ENCODE measurements at regions not wholly inside any gene's neighbourhood (a gene's known extent, or its start where the extent isn't known, plus 50 kb on each side); places are given as distances from the start of the nearest gene placed in this dataset.

DNA sequence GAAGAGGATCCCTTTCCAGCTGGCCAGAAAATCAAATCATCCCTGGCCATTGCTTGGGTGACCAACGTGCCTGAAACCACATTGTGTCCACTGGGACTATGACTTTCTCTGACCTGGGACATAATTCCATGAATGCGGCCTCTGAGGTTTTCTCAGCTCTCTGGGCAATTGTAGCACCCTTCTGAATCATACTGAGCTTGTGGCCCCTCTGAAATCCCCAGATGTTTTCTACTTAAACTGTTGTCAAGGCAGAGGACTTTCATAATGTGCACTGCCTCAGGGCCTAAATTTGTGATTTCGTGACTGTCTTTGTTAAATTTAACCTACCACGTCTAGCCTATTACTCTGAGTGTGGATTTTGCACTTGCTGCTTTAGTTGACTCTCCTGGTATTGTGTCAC is 321.1 kb upstream of the PLET1 start:
- FAIRE-seq = no peak
- ATAC-seq = no peak

More for the DNA sequence above, 321.1 kb upstream of the PLET1 start:
- TF ChIP-seq ZSCAN20 (CRISPR knock-in tag; IDR thresholded peaks at IDR 0.05; ENCODE audit: borderline replicate concordance) = no peak
- TF ChIP-seq, protein P1, sequence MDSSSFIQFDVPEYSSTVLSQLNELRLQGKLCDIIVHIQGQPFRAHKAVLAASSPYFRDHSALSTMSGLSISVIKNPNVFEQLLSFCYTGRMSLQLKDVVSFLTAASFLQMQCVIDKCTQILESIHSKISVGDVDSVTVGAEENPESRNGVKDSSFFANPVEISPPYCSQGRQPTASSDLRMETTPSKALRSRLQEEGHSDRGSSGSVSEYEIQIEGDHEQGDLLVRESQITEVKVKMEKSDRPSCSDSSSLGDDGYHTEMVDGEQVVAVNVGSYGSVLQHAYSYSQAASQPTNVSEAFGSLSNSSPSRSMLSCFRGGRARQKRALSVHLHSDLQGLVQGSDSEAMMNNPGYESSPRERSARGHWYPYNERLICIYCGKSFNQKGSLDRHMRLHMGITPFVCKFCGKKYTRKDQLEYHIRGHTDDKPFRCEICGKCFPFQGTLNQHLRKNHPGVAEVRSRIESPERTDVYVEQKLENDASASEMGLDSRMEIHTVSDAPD (CRISPR knock-in tag; IDR thresholded peaks at IDR 0.05) = no peak
- TF ChIP-seq, protein P2, sequence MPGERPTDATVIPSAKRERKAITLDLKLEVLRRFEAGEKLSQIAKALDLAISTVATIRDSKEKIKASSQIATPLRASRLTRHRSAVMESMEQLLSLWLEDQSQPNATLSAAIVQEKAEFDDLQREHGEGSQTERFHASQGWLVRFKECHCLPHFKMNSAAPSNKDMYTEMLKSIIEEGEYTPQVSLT (CRISPR knock-in tag; IDR thresholded peaks at IDR 0.05; ENCODE audit: borderline replicate concordance, low read depth) = no peak
- no peak for TF ChIP-seq SRY (CRISPR knock-in tag; IDR thresholded peaks at IDR 0.05)
- TF ChIP-seq KMT2B (CRISPR knock-in tag; IDR thresholded peaks at IDR 0.05) = no peak
- no peak for TF ChIP-seq NR2F6 (IDR thresholded peaks at IDR 0.05)
- TF ChIP-seq NR2F6 (CRISPR knock-in tag; IDR thresholded peaks at IDR 0.05) = no peak
- no peak for TF ChIP-seq MBD4 (IDR thresholded peaks at IDR 0.05; ENCODE audit: borderline replicate concordance, low read length)
- TF ChIP-seq KAT8 (CRISPR knock-in tag; IDR thresholded peaks at IDR 0.05) = no peak
- TF ChIP-seq GFI1 (CRISPR knock-in tag; IDR thresholded peaks at IDR 0.05; ENCODE audit: borderline replicate concordance) = no peak
- no peak for TF ChIP-seq PLRG1 (conservative IDR thresholded peaks at IDR 0.05)
- TF ChIP-seq, protein P3, sequence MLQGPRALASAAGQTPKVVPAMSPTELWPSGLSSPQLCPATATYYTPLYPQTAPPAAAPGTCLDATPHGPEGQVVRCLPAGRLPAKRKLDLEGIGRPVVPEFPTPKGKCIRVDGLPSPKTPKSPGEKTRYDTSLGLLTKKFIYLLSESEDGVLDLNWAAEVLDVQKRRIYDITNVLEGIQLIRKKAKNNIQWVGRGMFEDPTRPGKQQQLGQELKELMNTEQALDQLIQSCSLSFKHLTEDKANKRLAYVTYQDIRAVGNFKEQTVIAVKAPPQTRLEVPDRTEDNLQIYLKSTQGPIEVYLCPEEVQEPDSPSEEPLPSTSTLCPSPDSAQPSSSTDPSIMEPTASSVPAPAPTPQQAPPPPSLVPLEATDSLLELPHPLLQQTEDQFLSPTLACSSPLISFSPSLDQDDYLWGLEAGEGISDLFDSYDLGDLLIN (CRISPR knock-in tag; IDR thresholded peaks at IDR 0.05; ENCODE audit: borderline replicate concordance) = no peak
- TF ChIP-seq ZBTB3 (CRISPR knock-in tag; IDR thresholded peaks at IDR 0.05; ENCODE audit: borderline replicate concordance, low read depth) = no peak
- TF ChIP-seq, protein P4, sequence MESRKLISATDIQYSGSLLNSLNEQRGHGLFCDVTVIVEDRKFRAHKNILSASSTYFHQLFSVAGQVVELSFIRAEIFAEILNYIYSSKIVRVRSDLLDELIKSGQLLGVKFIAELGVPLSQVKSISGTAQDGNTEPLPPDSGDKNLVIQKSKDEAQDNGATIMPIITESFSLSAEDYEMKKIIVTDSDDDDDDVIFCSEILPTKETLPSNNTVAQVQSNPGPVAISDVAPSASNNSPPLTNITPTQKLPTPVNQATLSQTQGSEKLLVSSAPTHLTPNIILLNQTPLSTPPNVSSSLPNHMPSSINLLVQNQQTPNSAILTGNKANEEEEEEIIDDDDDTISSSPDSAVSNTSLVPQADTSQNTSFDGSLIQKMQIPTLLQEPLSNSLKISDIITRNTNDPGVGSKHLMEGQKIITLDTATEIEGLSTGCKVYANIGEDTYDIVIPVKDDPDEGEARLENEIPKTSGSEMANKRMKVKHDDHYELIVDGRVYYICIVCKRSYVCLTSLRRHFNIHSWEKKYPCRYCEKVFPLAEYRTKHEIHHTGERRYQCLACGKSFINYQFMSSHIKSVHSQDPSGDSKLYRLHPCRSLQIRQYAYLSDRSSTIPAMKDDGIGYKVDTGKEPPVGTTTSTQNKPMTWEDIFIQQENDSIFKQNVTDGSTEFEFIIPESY (CRISPR knock-in tag; IDR thresholded peaks at IDR 0.05) = no peak
- no peak for TF ChIP-seq ZNF446 (CRISPR knock-in tag; IDR thresholded peaks at IDR 0.05)
- no peak for TF ChIP-seq ZNF749 (CRISPR knock-in tag; IDR thresholded peaks at IDR 0.05; ENCODE audit: borderline replicate concordance)
- TF ChIP-seq, protein P5, sequence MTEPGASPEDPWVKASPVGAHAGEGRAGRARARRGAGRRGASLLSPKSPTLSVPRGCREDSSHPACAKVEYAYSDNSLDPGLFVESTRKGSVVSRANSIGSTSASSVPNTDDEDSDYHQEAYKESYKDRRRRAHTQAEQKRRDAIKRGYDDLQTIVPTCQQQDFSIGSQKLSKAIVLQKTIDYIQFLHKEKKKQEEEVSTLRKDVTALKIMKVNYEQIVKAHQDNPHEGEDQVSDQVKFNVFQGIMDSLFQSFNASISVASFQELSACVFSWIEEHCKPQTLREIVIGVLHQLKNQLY (CRISPR knock-in tag; IDR thresholded peaks at IDR 0.05) = no peak
- no peak for TF ChIP-seq ZFAT (CRISPR knock-in tag; conservative IDR thresholded peaks at IDR 0.05)
- no peak for TF ChIP-seq SRSF4 (IDR thresholded peaks at IDR 0.05; ENCODE audit: low read depth, low read length, poor library complexity, severe bottlenecking)
- TF ChIP-seq EED (CRISPR knock-in tag; IDR thresholded peaks at IDR 0.05) = no peak
- TF ChIP-seq, protein P6, sequence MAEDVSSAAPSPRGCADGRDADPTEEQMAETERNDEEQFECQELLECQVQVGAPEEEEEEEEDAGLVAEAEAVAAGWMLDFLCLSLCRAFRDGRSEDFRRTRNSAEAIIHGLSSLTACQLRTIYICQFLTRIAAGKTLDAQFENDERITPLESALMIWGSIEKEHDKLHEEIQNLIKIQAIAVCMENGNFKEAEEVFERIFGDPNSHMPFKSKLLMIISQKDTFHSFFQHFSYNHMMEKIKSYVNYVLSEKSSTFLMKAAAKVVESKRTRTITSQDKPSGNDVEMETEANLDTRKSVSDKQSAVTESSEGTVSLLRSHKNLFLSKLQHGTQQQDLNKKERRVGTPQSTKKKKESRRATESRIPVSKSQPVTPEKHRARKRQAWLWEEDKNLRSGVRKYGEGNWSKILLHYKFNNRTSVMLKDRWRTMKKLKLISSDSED (CRISPR knock-in tag; IDR thresholded peaks at IDR 0.05) = no peak
- no peaks in the 10 kb centered on the region for H4K20me1 ChIP-seq (ENCODE audit: insufficient read depth, low read length)
- in situ Hi-C loops (cut with HindIII; ENCODE audit: extremely low pct_ligation_motif_present, low pct_unique_long_range_greater_than_20kb) = loop anchor here (10.0 kb wide), 1 partner anchor 533 kb away; no protein-coding TSS in a partner anchor
- no TSS peak for BruUV-seq (replicated peaks)
- no peak overlapping the region for H3K9ac ChIP-seq (ENCODE audit: insufficient read depth, low read depth, low read length)
- H3K27me3 ChIP-seq (ENCODE audit: control insufficient read depth in 1 of 2, insufficient read depth in 2 of 2, low read length in 2 of 2) = no peaks in the 10 kb centered on the region; a peak in 1 of 5 replicates
- no peak overlapping the region for H2AFZ ChIP-seq (ENCODE audit: low read length)
- intact Hi-C loops (cut with micrococcal nuclease; ENCODE audit: unreplicated experiment) = no loop called here
- no peak for DNase-seq (ENCODE audit: low spot score)
- H3K4me3 ChIP-seq (replicated peaks in 1 of 3; ENCODE audit: insufficient read depth in 1 of 3, low read depth in 2 of 3, low read length in 3 of 3) = no peak overlapping the region
- no peaks in the 10 kb centered on the region for H3K79me2 ChIP-seq (ENCODE audit: insufficient read depth, low read length)
- no peak overlapping the region for H3K4me2 ChIP-seq (ENCODE audit: low read depth, low read length)
- no peak overlapping the region for H3K27ac ChIP-seq (ENCODE audit: extremely low read length, insufficient read depth, low read length)
- H3K4me1 ChIP-seq (ENCODE audit: insufficient read depth, low read length) = no peaks in the 10 kb centered on the region
- 4% methylated on average over 4 of the region's 4 CpGs for WGBS (ENCODE audit: low lambda C conversion rate)
- ChIA-PET CTCF (ENCODE audit: low intra/inter-chr PET ratio, low total read pairs) (no interaction called here), POLR2A (no interaction called here)
- H3K36me3 ChIP-seq (replicated peaks in 1 of 2; ENCODE audit: control insufficient read depth in 1 of 2, insufficient read depth in 2 of 2, low read length in 2 of 2) = no peaks in the 10 kb centered on the region
- no peaks in the 10 kb centered on the region for H3K9me3 ChIP-seq (ENCODE audit: low read length)

Data from HepG2 (cell line).